Gastrocnemius medialis (tissue), 4 donors: ENCODE measurements at regions not wholly inside any gene's neighbourhood (a gene's known extent, or its start where the extent isn't known, plus 50 kb on each side); places are given as distances from the start of the nearest gene placed in this dataset.
"Not testable (repeated sequence)": the region's sequence is repeated elsewhere in the genome, so short reads cannot be mapped to it uniquely, and the experiment has no call there.

Source experiments
- ATAC-seq, 2 donors: fragments of 150-250 bp; one replicate each; pipeline ENCODE4 v1.9.1; 2016
- DNase-seq, 2 donors: peaks; one replicate each; pipeline ENCODE4 v3.0.0-alpha.2; 2019
- H3K27ac ChIP-seq, 4 donors: fragments of 200-600 bp; sonication (generic); 1 replicate in 1 of 4; 2 replicates in 3 of 4; pipeline ENCODE4 v1.5.1; 2016 to 2018; ENCODE audit warnings: mild to moderate bottlenecking in 2 of 4, moderate library complexity in 1 of 4
- H3K27me3 ChIP-seq, 3 donors: fragments of 200-600 bp; sonication (generic) in 2 of 3; 1 replicate in 1 of 3; 2 replicates in 2 of 3; pipeline versions ENCODE4 v1.5.1 to v1.6.0; 2016 to 2019; ENCODE audit warnings: mild to moderate bottlenecking in 1 of 3, moderate library complexity in 1 of 3
- H3K36me3 ChIP-seq, 2 donors: fragments of 200-600 bp; sonication (generic) in 1 of 2; one replicate each; pipeline ENCODE4 v1.5.1; 2017 to 2018
- H3K4me1 ChIP-seq, 2 donors: fragments of 200-600 bp; sonication (generic) in 1 of 2; one replicate each; pipeline ENCODE4 v1.5.1; 2016 to 2017; ENCODE audit warnings: mild to moderate bottlenecking in 2 of 2
- H3K4me3 ChIP-seq, 4 donors: fragments of 200-600 bp; sonication (generic) in 3 of 4; 1 replicate in 1 of 4; 2 replicates in 3 of 4; pipeline ENCODE4 v1.5.1; 2016 to 2019; ENCODE audit warnings: mild to moderate bottlenecking in 2 of 4
- H3K9me3 ChIP-seq, 3 donors: fragments of 200-600 bp; sonication (generic) in 2 of 3; 1 replicate in 1 of 3; 2 replicates in 2 of 3; pipeline ENCODE4 v1.5.1; 2016 to 2019
- CTCF ChIP-seq, 5 experiments: fragments of 450-650 bp in 3 of 5; fragments of 200-600 bp in 2 of 5; sonication (generic) in 2 of 5; IDR thresholded peaks in 4 of 5; conservative IDR thresholded peaks in 1 of 5; 1 replicate in 4 of 5; 2 replicates in 1 of 5; pipeline ENCODE4 v1.5.1; 2016 to 2019; ENCODE audit warnings: antibody characterized with exemption in 5 of 5, mild to moderate bottlenecking in 3 of 5, moderate library complexity in 3 of 5
- POLR2A ChIP-seq, 2 donors: fragments of 450-650 bp; IDR thresholded peaks; one replicate each; pipeline ENCODE4 v1.6.1; 2017; ENCODE audit warnings: antibody characterized with exemption in 2 of 2, mild to moderate bottlenecking in 2 of 2, moderate library complexity in 2 of 2
- in situ Hi-C, 4 donors: fragments of 200-750 bp; cut with MboI; loops; one replicate each; pipeline versions ENCODE4 v1.15.0 to v1.8.0; 2017; ENCODE audit warnings: low sequenced_read_pairs in 4 of 4
- intact Hi-C: fragments of 100-400 bp; cut with DNase I; formaldehyde crosslinking; loops from one replicate; pipeline ENCODE4 v1.15.1; 2023; ENCODE audit warnings: low total_unique reads

GRCh38 chr13:69035771-69036170 lies 1071.9 kb upstream of the ATXN8OS start:
- in situ Hi-C loops (no loop called here), intact Hi-C loops (no loop called here)
- no peak overlapping the region for H3K4me3 ChIP-seq
- TF ChIP-seq CTCF (IDR thresholded peaks at IDR 0.05 in 4 of 5, conservative IDR thresholded peaks at IDR 0.05 in 1 of 5) (no peak), POLR2A (IDR thresholded peaks at IDR 0.05) (no peak)
- ATAC-seq (no peak), DNase-seq (no peak)
- H3K36me3 ChIP-seq, result no peaks in the 10 kb centered on the region
- no peaks in the 10 kb centered on the region for H3K27me3 ChIP-seq
- H3K4me1 ChIP-seq, result no peaks in the 10 kb centered on the region
- H3K9me3 ChIP-seq, result no peaks in the 10 kb centered on the region
- no peak overlapping the region for H3K27ac ChIP-seq

GRCh38 chr13:69028936-69029335 lies 1078.7 kb upstream of the ATXN8OS start:
- no peak overlapping the region for H3K4me3 ChIP-seq
- intact Hi-C loops, result no loop called here
- in situ Hi-C loops, result no loop called here
- no peaks in the 10 kb centered on the region for H3K4me1 ChIP-seq
- TF ChIP-seq CTCF (IDR thresholded peaks at IDR 0.05 in 4 of 5, conservative IDR thresholded peaks at IDR 0.05 in 1 of 5) (no peak), POLR2A (IDR thresholded peaks at IDR 0.05) (no peak)
- ATAC-seq (no peak), DNase-seq (no peak)
- H3K9me3 ChIP-seq, result no peaks in the 10 kb centered on the region
- no peaks in the 10 kb centered on the region for H3K27me3 ChIP-seq
- H3K36me3 ChIP-seq, result no peaks in the 10 kb centered on the region
- H3K27ac ChIP-seq, result no peak overlapping the region

- DNase-seq (no peak), ATAC-seq (no peak)
- Histone ChIP-seq H3K9me3 (no peaks in the 10 kb centered on the region), H3K27me3 (no peaks in the 10 kb centered on the region), H3K27ac (no peak overlapping the region), H3K36me3 (no peaks in the 10 kb centered on the region), H3K4me1 (no peaks in the 10 kb centered on the region), H3K4me3 (no peak overlapping the region)
- intact Hi-C loops, result no loop called here
- in situ Hi-C loops, result no loop called here
- TF ChIP-seq CTCF (IDR thresholded peaks at IDR 0.05 in 4 of 5, conservative IDR thresholded peaks at IDR 0.05 in 1 of 5) (no peak), POLR2A (IDR thresholded peaks at IDR 0.05) (no peak)
Measured at GRCh38 chr13:69020120-69020519, 1087.5 kb upstream of the ATXN8OS start.

- intact Hi-C loops, H3K4me1 ChIP-seq, H3K4me3 ChIP-seq, in situ Hi-C loops, H3K27me3 ChIP-seq, H3K27ac ChIP-seq, H3K9me3 ChIP-seq, ATAC-seq, H3K36me3 ChIP-seq, DNase-seq: not testable (repeated sequence)
Measured at GRCh38 chr13:69018173-69018572, 1089.5 kb upstream of the ATXN8OS start.

GRCh38 chr13:69010789-69011188 lies 1096.8 kb upstream of the ATXN8OS start:
- no peaks in the 10 kb centered on the region for H3K9me3 ChIP-seq
- DNase-seq (no peak), ATAC-seq (no peak)
- no peaks in the 10 kb centered on the region for H3K4me1 ChIP-seq
- no peaks in the 10 kb centered on the region for H3K27me3 ChIP-seq
- H3K36me3 ChIP-seq, result no peaks in the 10 kb centered on the region
- in situ Hi-C loops (no loop called here), intact Hi-C loops (no loop called here)
- H3K4me3 ChIP-seq, result no peak overlapping the region
- H3K27ac ChIP-seq, result no peak overlapping the region
- TF ChIP-seq CTCF (IDR thresholded peaks at IDR 0.05 in 4 of 5, conservative IDR thresholded peaks at IDR 0.05 in 1 of 5) (no peak), POLR2A (IDR thresholded peaks at IDR 0.05) (no peak)
